AG09319 (cell line): ENCODE measurements at regions not wholly inside any gene's neighbourhood (a gene's known extent, or its start where the extent isn't known, plus 50 kb on each side); places are given as distances from the start of the nearest gene placed in this dataset.

Experiments used
- DNase-seq: peaks from one replicate; pipeline ENCODE4 v3.0.0-alpha.2; 2010; ENCODE audit warnings: low read depth; ENCODE audit errors: extremely low read depth
- CTCF ChIP-seq: IDR thresholded peaks from 2 replicates; pipeline ENCODE4 v1.5.1; 2011; ENCODE audit warnings: low read depth, mild to moderate bottlenecking, inconsistent platforms, low read length, moderate library complexity

- no peak for TF ChIP-seq CTCF
- peak; percentile 48 for DNase-seq
Observed at GRCh38 chr3:46114323-46114988, 87.2 kb upstream of the XCR1 start.

GRCh38 chr3:46113608-46114007 is 86.3 kb upstream of the XCR1 start:
- no peak for TF ChIP-seq CTCF
- DNase-seq: no peak

- TF ChIP-seq CTCF: no peak
- DNase-seq: no peak
Observed at GRCh38 chr3:46112984-46113383, 85.7 kb upstream of the XCR1 start.

- no peak for TF ChIP-seq CTCF
- no peak for DNase-seq
Observed at GRCh38 chr3:46112296-46112695, 85.0 kb upstream of the XCR1 start.

GRCh38 chr3:46110701-46111493 is 83.6 kb upstream of the XCR1 start:
- no peak for DNase-seq
- TF ChIP-seq CTCF: no peak

GRCh38 chr3:46107682-46108081 is 80.4 kb upstream of the XCR1 start:
- no peak for TF ChIP-seq CTCF
- DNase-seq: no peak

- DNase-seq: no peak
- TF ChIP-seq CTCF: no peak
Observed at GRCh38 chr3:46105306-46105919, 78.1 kb upstream of the XCR1 start.
